AG09319 (cell line): ENCODE measurements at regions not wholly inside any gene's neighbourhood (a gene's known extent, or its start where the extent isn't known, plus 50 kb on each side); places are given as distances from the start of the nearest gene placed in this dataset.
"Not testable (repeated sequence)": the region's sequence is repeated elsewhere in the genome, so short reads cannot be mapped to it uniquely, and the experiment has no call there.

Experiments used
- DNase-seq: peaks from one replicate; pipeline ENCODE4 v3.0.0-alpha.2; 2010; ENCODE audit warnings: low read depth; ENCODE audit errors: extremely low read depth
- CTCF ChIP-seq: IDR thresholded peaks from 2 replicates; pipeline ENCODE4 v1.5.1; 2011; ENCODE audit warnings: low read depth, mild to moderate bottlenecking, inconsistent platforms, low read length, moderate library complexity

DNA sequence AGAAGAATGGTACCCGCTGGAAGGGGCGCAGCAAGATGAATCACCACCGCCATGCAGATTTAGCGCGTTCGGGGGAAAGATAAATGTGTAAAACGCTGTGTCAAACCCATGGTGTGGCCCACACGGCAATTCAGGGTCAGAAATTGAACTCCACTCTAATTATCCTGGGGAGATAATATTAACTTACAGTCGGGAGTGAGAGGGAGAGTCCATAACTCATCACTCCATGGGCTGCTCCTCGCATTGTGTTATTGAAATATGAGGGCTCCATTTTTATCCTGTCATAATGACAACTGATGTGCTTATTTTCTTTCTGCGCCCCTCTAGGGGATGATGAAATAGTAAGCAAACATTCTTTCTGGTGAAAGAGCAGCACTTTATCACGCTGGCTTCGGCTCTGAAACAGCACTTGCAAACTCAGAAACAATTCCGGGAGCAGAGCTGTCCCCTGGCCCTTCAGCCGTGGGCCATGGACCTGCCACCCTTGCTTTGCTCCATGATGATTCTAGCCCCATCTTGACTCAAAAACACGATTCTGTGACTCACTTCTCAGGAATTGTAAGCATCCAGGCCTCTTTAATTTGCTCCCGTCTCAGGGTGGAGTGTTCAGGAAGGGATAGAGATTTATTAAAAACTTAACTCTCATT, 431.6 kb downstream of the IRX1 start:
- TF ChIP-seq CTCF = no peak
- no peak for DNase-seq

DNA sequence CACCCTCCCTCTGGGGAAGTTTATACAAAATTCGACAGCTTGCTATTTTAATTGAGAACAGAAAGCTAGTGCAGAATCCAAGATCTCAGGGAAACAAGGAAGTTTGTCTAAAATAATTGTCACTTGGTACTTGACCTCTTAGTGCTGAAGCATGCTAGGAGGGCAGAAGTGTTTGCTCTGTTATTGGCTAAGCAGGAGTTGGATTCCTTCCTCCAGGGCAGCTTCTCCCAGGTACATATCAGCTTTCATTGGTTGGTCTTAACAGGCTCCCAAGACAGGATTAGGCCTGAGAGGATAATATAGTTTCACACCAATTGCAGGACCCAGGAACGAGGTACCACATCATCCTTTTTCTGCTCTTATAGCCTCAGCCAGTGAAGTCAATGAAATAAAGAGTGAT, 432.8 kb downstream of the IRX1 start:
- no peak for DNase-seq
- TF ChIP-seq CTCF = no peak

DNA sequence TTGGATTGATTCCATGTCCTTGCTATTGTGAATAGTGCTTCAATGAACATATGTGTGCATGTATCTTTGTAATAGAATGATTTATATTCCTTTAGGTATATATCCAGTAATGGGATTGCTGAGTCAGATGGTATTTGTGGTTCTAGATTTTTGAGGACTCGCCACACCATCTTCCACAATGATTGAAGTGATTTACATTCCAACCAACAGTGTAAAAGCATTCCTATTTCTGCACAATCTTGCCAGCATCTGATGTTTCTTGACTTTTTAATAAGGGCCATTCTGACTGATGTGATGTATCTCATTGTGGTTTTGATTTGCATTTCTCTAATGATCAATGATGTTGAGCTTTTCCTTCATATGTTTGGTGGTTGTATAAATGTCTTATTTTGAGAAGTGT, 437.9 kb downstream of the IRX1 start:
- not testable (repeated sequence) for DNase-seq

DNA sequence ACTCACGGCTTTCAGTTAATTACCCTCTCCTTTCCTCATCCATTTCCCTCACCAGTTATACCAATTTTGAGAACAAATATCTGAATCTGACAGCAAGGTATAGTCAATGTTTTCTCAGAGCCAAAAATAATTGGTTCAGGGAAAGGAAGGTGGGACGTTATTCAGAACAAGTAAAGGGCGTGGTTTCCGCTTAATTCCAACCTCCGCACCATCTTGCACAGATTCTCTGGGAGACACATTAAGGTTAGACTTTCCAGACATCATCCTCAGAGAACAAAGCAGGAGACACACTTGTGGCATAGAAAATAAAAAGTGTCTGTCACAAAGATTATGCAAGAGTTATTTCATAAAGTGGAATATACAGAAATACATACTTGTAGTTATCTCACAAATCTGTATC, 441.2 kb downstream of the IRX1 start:
- no peak for DNase-seq
- no peak for TF ChIP-seq CTCF

DNA sequence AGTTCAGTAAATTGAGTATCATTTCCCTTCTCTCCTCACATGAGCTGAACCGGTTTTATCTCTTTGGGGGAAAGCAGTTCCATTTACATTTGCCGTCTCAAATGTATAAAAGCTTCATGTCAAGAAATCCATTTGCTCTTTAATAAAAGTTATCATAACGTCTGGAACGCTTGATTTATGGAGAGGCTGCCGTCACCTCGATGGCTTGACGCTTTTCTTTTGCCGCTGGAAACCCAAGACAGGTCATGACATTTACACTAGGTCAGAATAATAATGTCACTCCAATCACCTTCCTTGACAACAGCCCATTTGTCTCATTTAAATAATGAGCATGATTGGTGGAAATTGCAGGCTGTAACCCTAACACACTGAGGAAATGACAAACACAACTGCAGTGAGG, 443.4 kb downstream of the IRX1 start:
- TF ChIP-seq CTCF = no peak
- no peak for DNase-seq

DNA sequence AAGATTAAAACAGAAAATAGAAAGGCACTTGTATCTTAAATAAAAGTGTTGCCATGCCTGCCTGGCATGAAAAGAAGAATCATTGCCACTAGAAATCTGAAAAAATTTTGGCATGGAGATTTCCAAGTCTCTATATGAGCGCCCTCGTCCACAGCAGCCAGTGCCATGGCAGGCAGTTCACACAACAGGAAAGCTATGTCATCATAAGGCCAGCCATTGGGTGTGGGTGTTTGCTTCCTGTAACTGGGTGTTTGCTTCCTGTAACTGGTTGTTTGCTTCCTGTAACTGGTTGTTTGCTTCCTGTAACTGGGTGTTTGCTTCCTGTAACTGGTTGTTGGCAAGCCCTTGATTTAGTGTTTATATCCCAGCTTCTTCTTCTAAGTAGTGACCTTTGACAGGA, 446.7 kb downstream of the IRX1 start:
- no peak for TF ChIP-seq CTCF
- no peak for DNase-seq

DNA sequence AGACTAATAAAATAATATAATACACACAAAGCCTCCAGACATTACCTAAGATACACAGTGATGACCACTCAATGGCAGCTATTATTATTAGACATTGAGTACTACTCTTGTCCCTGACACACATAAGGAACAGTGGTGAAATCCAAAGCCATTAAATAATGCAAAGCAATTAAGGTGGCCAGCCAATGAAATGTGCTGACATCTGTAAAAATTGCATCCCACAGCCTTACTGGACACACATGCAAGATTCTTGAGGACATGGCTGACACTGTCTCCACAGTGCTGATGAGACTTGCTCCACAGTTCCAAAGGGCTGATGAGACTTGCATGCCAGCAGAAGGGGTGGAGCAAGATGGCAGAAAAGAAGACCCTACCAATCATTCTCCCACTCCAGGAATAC, 447.5 kb downstream of the IRX1 start:
- TF ChIP-seq CTCF = no peak

DNA sequence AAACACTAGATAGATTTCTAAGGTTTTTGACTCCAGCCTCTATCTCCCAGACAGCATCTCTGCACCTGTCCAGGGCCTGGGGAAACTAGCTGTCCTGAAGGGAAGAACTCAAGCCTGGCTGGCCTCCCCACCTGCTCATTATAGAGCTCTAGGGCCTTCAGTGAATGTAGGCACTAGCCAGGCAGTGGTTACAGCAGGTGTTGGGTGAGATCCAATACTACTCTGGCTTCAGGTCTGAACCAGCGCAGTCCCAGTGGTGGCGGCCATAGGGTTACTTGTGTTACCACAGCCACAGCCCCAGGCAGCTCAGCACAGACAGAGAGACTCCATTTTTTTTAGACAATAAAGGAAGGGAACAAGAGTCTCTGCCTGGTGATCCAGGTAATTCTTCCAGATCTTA, 449.2 kb downstream of the IRX1 start:
- no peak for TF ChIP-seq CTCF
- no peak for DNase-seq

More for the DNA sequence above, 447.5 kb downstream of the IRX1 start:
- DNase-seq = no peak
